Dedifferentiated amniotic fluid mesenchymal stem cell (primary cell): ENCODE measurements at regions not wholly inside any gene's neighbourhood (a gene's known extent, or its start where the extent isn't known, plus 50 kb on each side); places are given as distances from the start of the nearest gene placed in this dataset.
"Not testable (repeated sequence)": the region's sequence is repeated elsewhere in the genome, so short reads cannot be mapped to it uniquely, and the experiment has no call there.

ENCODE experiments used
- DNase-seq: peaks from one replicate; pipeline ENCODE4 v3.0.0-alpha.2; 2016; ENCODE audit errors: extremely low spot score

DNA sequence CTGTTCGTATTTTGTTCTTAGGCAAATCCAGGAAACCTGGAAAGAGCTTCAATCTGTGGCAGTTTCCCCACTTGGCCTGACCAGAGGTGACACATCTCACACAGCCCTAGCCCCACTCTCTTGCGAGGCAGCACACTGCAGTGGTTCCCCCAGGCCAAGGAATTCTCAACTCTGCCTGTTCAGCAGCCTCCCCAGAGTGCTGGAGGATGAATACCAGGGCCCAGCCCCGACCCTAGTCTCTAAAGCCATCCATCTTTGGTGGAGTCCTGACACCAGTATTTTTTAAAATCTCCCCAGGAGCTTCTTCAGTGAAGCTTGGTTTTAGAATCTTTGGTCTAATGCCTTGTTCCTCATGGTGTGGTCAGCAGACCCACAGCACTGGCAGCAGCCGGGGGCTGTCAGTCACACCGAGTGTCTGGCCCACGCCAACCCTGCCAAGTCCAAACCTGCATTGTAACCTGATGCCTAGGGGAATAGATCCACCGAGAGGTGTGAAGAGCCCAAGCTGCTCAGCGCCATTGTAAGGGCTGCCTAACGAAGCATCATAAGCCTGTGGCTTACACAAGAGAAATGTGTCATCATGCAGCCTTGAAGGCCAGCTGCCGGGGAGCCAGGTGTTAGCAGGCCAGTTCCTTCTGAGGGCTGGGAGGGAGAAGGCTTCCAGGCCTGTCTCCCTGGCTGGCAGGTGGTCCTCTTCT lies 428.7 kb upstream of the ID2 start:
- DNase-seq, result no peak

DNA sequence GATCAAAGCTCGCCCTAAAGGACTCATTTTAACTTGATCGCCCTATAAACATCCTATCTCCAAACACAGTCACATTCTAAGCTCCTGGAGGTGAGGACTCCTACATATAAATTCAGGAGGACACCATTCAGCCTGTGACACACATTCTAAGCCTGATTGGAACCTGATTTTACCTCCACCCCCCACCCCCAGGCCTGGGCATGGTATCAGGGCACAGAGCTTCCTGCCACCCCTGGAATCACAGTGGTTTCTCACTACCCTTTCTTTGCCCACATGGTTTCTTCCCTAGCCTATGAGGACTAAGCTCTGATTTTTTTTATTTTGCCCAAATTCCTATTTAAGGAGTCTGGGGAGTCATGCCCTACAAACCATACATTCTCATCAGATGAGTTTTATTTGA lies 428.1 kb upstream of the ID2 start:
- DNase-seq, result no peak

- DNase-seq, result not testable (repeated sequence)
These were observed 427.6 kb upstream of the ID2 start for GRCh38 chr2:8254214-8254613.

- no peak for DNase-seq
These were observed 426.9 kb upstream of the ID2 start for GRCh38 chr2:8254791-8255447.

DNA sequence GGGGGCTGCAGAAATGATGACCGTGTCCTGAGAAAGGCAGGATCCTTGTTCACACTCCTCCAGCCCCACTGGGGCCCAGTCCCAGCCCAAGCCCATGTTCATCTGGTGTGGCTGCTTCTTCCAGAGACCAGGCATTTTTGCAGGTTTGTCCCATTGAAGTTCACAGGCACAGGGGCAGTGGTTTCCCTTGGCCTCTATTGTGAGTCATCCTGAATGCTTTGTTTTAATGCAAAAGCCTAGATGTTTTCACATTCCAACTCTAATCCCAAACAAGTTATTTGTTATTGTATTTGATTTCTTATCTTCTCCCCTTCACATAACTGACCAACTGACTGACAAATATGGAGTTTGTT lies 426.4 kb upstream of the ID2 start:
- peak; percentile 31 for DNase-seq

- no peak for DNase-seq
These were observed 425.0 kb upstream of the ID2 start for GRCh38 chr2:8256905-8257304.

- no peak for DNase-seq
These were observed 424.4 kb upstream of the ID2 start for GRCh38 chr2:8257502-8257901.

- DNase-seq, result no peak
These were observed 423.4 kb upstream of the ID2 start for GRCh38 chr2:8258406-8258805.

DNA sequence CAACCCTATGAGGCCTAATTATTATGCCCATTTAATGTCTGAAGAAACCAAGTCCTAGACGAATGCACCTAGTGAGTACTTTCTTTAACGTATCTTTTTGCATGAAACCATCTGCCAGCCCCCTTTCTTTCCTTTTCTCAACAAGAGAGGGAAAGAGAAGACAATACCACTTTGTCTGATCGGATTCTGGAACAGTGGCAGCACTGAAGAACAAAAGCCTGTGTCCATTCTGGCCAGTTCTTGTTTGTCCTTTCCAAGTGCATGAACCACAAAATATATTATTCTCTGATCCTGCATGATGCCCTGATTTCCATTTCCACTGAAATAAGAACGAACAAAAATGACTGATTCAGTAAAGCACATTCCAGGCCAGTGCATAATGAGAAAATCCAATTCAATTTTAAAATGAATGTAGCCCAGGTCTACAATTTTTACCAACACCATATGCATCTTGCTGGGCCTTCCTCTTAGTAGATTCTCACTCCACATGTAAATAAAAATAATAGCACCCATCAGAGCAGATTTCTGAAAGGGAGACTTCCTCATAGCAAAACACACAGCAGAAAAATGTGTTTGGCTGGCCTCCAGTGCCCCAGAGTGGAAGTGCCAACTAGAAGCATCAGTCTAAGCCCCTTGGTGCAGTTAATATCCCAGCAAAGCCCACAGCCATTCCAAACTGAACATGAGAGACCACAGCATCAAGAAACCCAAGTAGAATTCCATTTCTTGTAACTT lies 422.6 kb upstream of the ID2 start:
- no peak for DNase-seq

DNA sequence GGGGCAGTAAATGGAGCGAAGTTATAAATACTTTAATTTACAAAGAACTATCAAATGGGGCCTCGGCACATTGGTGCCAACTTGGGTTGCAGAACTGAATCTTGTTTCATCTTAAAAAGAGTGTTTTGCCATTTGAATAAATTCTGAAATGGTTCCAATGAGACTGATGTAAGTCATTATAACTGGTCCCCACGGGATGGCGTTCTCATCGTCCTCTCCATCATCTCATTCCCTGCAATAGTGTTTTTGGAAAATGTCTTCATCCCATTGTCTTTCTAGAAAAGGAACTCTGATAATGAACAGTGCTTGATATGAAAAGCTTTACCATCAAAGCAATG lies 422.0 kb upstream of the ID2 start:
- no peak for DNase-seq

- DNase-seq, result no peak
These were observed 421.6 kb upstream of the ID2 start for GRCh38 chr2:8260213-8260612.

DNA sequence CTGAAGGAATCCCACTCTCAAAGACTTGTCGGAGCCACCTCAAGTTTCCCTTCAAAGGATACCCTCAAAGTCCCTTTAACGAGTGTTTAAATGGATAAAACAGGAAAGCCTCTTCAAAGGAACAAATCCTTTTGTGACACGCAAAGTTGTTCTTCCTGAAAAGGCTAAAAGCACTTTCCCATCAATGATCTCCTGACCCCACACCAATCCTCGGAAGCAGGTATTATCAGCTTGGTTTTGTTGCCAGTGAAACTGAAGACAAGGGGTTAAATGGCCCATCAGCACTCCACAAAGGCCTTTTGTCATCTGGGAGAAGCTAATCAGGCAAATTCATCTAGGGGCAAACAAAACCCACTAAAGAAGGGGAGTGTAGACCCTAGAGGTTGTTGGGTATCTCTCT lies 418.0 kb upstream of the ID2 start:
- no peak for DNase-seq

DNA sequence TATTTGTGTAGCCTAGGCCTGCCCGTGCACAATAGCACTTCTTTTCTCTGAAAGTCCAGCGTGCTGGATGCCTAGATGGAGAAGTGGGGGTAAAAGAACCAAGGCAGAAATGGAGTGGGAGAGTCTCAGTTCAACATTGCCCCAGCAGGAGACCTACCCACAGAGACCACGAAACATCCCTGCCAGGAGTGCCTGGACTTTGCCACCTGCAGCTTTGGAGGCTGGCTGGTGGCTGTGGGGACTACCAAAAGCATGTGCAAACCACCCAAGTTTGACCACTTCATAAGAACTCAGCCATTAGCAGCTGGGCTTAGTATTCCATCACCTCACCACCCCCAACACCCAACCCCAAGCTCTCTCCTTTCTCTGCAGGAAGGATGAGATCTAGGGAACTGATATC lies 416.9 kb upstream of the ID2 start:
- DNase-seq, result no peak

DNA sequence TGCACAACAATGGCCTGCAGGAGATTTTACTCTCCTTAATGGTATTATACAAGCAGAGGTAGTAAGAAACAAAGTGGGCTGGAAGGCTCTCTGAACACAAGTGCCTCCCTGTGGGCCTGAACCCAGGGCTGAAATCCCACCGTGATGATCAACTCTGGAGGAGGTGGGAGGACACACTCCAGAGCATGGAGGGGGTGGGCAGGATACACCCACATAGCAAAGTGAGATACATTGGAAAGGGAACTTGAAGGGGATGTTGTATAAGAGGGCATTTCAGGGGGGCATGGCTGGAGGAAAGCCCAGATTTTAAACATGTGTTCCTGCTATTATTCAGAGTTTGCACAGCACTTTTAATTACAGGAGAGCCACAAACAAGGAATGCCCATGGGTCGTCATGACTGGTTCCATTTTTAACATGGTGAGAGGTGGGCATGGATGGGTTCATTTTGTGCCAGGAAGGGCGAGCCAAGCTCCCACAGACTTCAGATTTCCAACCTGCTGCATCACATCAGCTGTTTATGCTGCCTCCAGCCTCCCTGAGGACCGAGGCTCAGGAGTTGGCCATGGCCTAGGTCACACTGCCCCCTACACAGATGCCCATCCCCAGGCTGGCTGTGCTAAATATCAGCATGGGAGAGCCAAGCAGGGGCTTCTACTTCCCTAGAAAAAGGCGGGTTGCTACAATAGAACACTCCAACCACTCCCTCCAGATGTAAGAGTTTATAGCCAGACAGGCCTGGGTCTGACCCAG lies 416.2 kb upstream of the ID2 start:
- DNase-seq, result no peak

- DNase-seq, result no peak
These were observed 415.3 kb upstream of the ID2 start for GRCh38 chr2:8266563-8266962.

GRCh38 chr2:8267048-8267447 lies 414.8 kb upstream of the ID2 start:
- no peak for DNase-seq

DNA sequence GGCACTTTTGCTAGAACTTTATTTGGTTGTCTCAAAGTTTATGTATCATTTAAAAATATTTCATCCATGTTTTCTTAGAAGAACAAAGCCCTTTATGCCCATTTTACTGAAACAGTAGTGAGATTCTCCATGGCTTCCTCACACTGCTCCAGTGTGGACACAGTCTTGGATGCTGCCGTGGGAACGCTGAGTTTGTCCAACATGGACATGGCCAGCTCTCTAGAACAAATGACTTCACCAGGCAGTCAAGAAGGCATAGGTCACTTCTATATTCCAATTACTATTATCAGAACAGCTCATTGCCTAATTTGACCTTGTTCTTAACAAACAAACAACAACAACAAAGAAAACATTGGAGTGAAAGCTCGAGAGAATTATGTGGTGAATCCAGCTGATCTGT lies 414.1 kb upstream of the ID2 start:
- no peak for DNase-seq

GRCh38 chr2:8268172-8268783 lies 413.6 kb upstream of the ID2 start:
- DNase-seq, result no peak

DNA sequence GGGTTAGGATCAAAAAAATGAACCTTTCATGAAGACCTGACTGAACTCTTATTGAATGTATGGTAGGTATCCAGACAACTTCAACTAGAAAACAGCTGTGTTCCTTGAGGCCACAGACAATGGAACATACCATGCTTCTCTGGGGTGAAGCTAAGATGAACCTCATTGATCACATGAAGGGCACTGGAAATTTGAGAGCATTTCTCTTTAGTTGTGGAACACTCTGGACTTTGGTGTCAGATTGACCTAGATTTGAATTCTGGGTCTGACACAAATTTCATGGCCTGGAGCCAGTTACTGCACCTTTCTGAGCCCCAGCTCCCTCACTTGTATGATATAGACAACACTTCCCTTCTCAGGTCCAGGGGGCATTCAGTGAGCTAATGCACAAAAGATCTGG lies 411.2 kb upstream of the ID2 start:
- DNase-seq, result no peak

DNA sequence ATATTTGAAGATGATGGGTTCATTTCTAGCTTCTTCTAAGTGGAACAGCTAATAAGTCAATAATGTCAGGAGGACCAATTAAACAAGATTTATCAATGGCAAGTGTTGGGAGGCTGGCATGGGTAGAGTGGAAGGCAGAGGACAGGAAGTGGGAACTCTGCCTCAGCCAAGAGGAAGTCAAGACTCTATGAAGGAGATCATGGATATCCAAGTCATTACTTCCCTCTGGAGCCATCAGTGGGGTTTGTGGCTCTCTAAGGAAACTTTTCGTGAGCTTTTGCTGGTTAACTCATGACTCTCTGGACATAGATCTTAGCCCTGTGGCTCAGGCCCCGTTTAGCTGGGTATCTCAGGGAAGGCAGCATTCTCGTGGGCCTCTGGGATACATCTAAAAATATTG lies 410.4 kb upstream of the ID2 start:
- DNase-seq, result no peak

- no peak for DNase-seq
These were observed 405.8 kb upstream of the ID2 start for GRCh38 chr2:8276026-8276425.

- DNase-seq, result no peak
These were observed 403.8 kb upstream of the ID2 start for GRCh38 chr2:8277921-8278571.
